UCSD-AML1 (cell line): ENCODE measurements at regions not wholly inside any gene's neighbourhood (a gene's known extent, or its start where the extent isn't known, plus 50 kb on each side); places are given as distances from the start of the nearest gene placed in this dataset.
"Not testable (repeated sequence)": the region's sequence is repeated elsewhere in the genome, so short reads cannot be mapped to it uniquely, and the experiment has no call there.

Source experiments
- DNase-seq: peaks from one replicate; lab custom pipeline; 2025; ENCODE audit not compliant: unreplicated experiment; lab: John Stamatoyannopoulos, UW

DNA sequence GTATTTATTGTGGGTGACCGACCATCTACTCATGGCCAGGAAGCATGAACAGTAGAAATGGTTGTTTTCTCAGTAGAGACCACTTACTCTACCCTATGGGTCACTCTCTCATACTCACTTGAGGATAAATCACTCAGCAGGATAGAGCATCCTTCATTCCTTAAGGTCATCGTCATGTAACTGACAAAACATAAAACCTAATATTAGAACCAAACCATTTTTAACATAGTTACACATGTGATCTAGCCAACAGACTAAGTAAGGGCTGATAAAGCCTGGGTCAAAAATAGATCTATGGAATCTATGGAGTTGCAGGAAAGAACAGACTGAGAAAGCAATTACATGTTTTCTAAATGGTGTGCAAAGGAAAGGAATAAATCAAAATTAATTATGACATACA, 769.1 kb downstream of the NTRK3 start:
- DNase-seq, result no peak

GRCh38 chr15:87483468-87483867, 773.1 kb downstream of the NTRK3 start:
- DNase-seq, result no peak

DNA sequence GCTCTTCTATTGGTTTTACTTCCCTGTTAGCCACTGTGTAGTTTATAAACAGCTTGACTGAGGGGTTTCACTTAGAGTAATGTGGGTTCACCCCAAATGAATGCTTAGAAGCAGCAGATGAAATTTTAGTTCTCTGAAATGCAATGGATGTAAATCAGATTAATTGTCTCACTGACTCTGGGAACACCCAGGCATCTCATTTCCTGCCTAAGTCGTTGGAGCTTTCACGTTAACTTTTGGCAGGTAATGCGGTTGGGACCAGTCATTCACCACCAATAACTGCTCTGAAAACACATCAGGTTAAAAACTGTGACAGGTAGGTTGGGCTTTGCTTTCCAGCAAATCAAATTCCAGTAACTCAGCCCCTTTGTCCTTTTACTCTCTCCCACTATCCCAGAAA, 775.4 kb downstream of the NTRK3 start:
- no peak for DNase-seq

GRCh38 chr15:87478687-87479072, 777.9 kb downstream of the NTRK3 start:
- DNase-seq, result no peak

- DNase-seq, result no peak
Observed at GRCh38 chr15:87477737-87478686, 778.5 kb downstream of the NTRK3 start.

DNA sequence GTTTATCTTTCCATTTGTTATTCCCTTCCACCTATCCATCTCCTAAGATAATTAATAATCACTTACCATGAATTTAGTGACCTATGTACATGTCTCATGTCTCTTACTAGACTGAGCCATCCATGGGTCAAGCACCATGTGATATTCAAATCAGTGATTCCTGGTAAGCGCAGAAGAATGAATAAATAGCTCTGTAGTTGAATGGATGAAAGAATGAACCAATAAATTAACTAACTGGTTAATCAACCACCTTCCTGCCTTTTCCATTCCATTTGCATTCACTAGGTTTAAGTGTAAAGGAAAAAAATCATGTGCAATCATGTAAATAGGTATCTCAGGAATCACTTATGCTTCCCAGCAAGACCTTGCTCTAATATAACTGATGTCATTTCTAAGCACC, 779.5 kb downstream of the NTRK3 start:
- no peak for DNase-seq

DNA sequence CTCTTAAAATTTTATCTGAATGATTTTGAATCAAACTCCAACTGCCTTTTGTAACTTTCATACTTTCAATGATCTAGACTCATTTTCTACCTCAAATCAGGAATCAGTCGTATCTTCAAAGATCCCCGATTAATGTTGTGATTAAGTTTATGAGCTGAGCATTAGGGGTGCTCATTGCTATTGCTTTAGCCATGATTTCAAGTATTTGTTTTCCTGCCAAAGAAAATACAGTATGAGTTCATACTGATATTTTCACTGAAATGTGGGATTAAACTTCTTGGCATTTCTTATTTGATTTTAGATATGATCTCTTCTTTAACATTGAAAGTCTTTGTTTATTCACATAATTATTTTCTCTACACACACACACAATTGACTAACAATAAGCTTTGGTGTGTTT, 785.6 kb downstream of the NTRK3 start:
- no peak for DNase-seq

DNA sequence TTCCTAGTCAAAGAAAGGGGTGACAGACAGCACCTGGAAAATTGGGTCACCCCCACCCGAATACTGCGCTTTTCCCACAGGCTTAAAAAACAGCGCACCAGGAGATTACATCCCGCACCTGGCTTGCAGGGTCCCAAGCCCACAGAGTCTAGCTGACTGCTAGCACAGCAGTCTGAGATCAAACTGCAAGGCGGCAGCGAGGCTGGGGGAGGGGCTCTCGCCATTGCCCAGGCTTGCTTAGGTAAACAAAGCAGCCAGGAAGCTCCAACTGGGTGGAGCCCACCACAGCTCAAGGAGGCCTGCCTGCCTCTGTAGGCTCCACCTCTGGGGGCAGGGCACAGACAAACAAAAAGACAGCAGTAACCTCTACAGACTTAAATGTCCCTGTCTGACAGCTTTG, 792.6 kb downstream of the NTRK3 start:
- DNase-seq, result not testable (repeated sequence)

DNA sequence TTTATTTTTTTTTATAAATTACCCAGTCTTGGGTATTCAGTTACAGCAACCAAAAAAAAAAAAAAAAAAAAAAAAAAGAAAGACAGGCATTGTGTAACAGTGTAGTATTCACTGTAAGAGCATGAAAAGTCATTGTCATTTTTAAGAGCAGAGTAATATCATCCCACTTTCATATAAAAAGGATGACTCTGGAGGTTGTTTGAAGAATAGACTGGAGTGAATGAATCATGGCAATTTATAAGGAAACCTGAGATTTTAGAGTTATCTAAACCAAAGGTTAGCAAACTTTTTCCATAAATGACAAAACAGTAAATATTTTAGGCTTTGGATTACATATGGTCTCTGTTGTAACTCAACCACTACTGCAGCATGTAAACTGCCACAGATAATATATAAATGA, 794.9 kb downstream of the NTRK3 start:
- DNase-seq, result no peak

- DNase-seq, result no peak
Observed at GRCh38 chr15:87454860-87455259, 801.7 kb downstream of the NTRK3 start.

DNA sequence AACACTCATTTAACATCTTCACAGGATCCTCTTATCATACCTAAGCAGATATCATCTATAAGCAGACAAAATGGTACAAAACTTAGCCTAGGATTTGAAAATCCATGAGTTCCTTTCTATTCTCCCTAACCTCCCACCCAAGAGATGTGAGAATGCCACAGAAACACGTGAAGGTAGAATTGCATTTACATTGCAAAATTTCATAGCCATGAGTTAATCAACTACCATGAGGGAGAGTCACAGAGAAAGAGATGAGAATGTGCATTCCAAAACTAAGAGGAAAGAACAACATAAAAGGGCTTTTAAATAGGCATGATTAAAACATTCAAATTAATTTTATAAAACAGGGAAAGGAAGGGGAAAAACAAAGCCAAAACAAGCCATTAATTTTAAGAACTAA, 806.2 kb downstream of the NTRK3 start:
- DNase-seq, result no peak

- no peak for DNase-seq
Observed at GRCh38 chr15:87439090-87439489, 817.4 kb downstream of the NTRK3 start.

DNA sequence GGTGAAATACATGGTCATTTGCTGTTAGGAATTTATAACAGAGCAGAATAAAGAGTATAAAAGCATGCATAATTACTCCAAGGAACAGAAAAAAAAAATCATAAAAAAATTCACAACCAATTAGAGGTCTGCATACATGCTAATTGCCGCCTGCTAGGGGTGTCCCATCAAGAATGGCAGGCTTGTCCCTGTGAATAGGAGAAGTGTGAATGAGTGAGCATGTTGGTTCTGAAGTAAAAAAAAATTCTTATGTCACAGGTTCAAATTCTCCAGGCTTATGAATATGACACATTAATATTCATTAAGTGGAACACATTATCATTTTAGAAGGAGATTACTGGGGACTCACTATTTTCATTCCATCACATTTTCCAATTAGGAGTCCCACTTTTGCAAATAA, 822.7 kb downstream of the NTRK3 start:
- no peak for DNase-seq

DNA sequence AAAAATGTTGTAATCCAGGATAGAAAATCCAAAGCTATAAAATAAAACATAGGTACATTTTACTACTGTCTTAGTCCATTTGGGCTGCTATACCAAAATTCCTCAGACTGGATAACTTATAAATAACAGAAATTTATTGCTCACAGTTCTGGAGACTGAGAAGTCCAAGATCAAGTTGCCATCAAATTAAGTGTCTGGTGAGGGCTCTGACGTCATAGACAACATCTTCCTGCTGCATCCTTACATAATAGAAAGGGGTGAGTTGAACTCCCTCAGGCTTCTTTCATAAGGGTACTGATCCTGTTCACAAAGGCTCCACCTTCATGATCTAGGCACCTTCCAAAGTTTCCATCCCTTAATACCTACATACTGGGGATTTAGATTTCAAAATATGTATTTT, 826.8 kb downstream of the NTRK3 start:
- no peak for DNase-seq

DNA sequence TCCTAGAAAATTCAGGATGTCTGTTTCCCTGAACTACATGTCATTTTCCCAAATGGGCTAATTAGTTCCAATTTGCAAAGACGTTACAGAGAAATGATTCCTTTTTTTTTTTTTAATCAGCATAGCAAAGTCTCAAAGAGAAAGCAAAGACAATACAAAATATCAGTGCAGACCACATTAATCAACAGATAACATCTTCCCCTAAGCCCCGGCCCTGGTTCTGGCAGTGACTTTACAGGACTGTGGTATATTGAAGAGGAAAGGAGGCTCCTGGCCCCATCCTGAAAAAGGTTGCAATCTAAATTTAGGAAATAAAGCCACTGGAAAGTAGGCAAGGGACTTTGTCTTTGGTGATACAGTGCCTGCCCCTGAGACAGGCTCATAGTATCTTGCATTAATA, 836.5 kb downstream of the NTRK3 start:
- no peak for DNase-seq

DNA sequence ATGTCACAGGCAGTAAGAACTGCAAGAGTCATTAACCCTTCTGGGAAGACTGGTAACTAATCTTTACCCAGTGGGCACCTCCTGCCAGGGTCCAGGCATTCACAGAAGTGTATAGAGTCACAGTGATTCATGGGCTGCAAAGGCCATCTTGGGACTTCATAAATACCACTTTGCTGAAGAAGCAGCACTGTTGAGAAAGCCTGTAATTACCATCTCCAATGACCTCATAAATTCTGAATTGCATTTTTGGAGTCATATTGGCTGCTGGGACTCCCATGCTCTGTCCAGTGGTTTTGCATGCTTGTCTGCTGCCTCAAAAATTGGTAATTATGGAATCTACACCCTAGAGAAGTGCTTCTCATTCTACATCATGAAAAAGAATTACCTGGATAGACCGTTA, 837.2 kb downstream of the NTRK3 start:
- DNase-seq, result no peak

- DNase-seq, result no peak
Observed at GRCh38 chr15:87416591-87417257, 839.8 kb downstream of the NTRK3 start.

DNA sequence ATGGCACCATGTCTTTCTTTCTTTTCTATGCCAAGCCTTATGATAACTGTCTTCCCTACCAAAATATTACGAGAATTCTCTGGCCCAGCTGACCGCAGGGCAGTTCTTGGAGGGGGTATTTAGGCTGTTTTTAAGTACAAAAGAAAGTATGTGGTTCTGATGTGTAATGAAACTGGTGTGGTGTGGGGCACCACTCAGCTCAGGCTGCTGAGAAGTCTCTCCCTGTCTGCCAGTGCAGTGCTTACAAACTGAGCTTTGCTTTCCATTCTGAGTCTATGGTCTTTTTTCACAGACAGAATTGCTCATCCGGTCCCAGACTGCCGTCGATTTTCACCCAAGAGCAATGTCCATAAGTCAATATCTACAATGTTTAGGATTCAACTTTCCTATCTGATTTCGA, 847.6 kb downstream of the NTRK3 start:
- DNase-seq, result no peak

DNA sequence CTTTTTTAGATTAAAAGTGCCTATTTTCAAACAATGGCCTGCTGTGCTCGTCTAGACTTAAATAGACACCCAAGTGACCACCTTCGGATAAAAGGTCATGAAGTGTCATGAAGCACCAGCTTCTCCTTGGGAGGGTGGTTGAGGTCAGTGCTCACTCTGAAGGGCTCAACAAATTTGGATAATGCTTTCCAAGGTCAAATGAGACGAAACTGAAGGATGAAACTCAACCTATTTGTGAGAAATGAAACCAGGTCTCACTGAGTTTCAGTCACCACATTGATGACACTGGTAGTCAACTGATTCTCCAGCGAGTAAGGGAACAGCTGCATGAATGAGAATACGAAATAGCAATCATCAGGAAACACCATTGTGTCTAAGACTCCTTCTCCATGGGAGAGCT, 852.6 kb downstream of the NTRK3 start:
- DNase-seq, result no peak

DNA sequence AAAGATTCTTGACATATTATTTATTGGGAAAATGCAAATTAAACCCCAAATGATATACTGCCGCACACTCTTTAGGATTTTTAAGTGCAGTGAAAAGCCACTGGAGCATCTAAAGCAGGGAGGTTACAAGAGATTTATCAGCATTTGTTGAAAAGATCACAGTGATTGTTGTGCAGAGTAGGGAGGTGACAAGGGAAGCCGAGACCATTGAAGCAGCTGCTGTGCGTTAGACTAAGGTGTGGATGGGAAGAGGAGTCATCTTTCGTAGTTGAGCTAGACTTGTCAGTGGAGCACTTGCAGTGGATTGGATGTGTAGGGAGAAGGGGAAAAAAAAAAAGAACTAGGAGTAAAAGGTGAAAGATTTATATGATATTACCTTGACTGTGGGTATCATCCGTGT, 854.6 kb downstream of the NTRK3 start:
- DNase-seq, result no peak

DNA sequence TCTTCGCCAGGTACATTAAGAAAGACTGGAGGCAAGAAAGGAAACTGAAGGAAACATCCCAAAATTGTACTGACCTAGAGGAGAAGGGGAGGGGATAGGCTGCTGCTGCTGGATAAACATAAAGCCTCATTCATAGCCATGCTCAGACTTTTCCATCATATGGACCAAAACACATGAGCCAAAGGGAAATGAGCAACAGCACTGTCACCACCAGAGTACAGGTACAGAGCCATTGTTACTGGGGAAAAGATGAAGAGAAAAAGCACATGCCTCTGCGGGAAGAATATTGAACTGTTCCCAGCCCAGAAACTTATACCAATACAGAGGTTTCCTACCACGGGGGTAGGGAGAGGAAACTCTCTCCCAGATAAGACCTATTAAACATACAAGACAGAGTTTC, 861.9 kb downstream of the NTRK3 start:
- no peak for DNase-seq

DNA sequence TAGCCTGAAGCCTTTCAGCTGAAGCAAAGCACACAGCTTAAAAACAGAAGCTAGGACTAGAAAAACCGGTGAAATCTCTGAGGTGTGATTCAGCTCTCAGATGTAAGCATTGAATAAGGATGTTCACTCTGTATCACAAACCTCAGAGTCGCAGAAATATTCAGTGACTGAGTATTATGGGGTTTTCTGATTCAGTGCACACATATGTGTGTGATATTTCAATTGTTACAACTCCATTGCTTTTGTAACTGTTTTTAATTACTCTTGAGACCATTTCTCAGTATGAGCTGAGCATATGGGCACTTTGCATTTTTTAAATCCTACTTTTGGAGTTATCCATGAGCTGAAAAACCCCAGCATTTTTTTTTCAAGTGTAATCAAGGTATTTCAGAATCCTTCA, 868.8 kb downstream of the NTRK3 start:
- DNase-seq, result no peak

- DNase-seq, result no peak
Observed at GRCh38 chr15:87374339-87374738, 882.2 kb downstream of the NTRK3 start.
